H1 (cell line): ENCODE measurements at regions not wholly inside any gene's neighbourhood (a gene's known extent, or its start where the extent isn't known, plus 50 kb on each side); places are given as distances from the start of the nearest gene placed in this dataset.

Experiments
- ATF3 ChIP-seq: IDR thresholded peaks from 2 replicates; pipeline ENCODE4 v1.6.1; 2011; ENCODE audit warnings: low read depth, mild to moderate bottlenecking, low read length; ENCODE audit not compliant: insufficient read depth
- EP300 ChIP-seq, 2 experiments: IDR thresholded peaks; 1 replicate in 1 of 2; 2 replicates in 1 of 2; pipeline ENCODE4 v1.6.1; 2011 to 2012; ENCODE audit warnings: low read depth in 2 of 2, low read length in 2 of 2, mild to moderate bottlenecking in 2 of 2, borderline replicate concordance in 1 of 2, inconsistent platforms in 1 of 2, moderate library complexity in 1 of 2
- EZH2 ChIP-seq: fragments of 200-600 bp; sonication (generic); IDR thresholded peaks from 2 replicates; pipeline ENCODE4 v1.7.1; 2012; ENCODE audit warnings: low read depth, mild to moderate bottlenecking, moderate library complexity, low read length, inconsistent platforms; ENCODE audit not compliant: severe bottlenecking
- MAFK ChIP-seq: IDR thresholded peaks from 2 replicates; pipeline ENCODE4 v1.6.1; 2012; ENCODE audit warnings: low read depth, mild to moderate bottlenecking, improper control_type of control experiment, low read length
- POLR2A ChIP-seq, 2 experiments: IDR thresholded peaks; 1 replicate in 1 of 2; 2 replicates in 1 of 2; pipeline ENCODE4 v1.6.1; 2011; ENCODE audit warnings: low read depth in 2 of 2, low read length in 2 of 2, mild to moderate bottlenecking in 2 of 2; ENCODE audit errors: control extremely low read depth in 1 of 2
- POLR2AphosphoS5 ChIP-seq: IDR thresholded peaks from 2 replicates; pipeline ENCODE4 v1.6.1; 2011; ENCODE audit warnings: low read depth, low read length
- RFX5 ChIP-seq: IDR thresholded peaks from 2 replicates; pipeline ENCODE4 v1.6.1; 2011; ENCODE audit warnings: low read depth, low read length, improper control_type of control experiment, borderline replicate concordance
- SRF ChIP-seq: IDR thresholded peaks from 2 replicates; pipeline ENCODE4 v1.6.1; 2011; ENCODE audit warnings: mild to moderate bottlenecking, low read depth, low read length, moderate library complexity
- SUZ12 ChIP-seq: fragments of 200-600 bp; sonication (generic); IDR thresholded peaks from 2 replicates; pipeline ENCODE4 v1.6.1; 2012; ENCODE audit warnings: mild to moderate bottlenecking, inconsistent platforms, low read length, moderate library complexity, mixed read lengths
- TAF7 ChIP-seq: optimal IDR thresholded peaks from 2 replicates; pipeline ENCODE3; 2011; ENCODE audit warnings: low read depth, mild to moderate bottlenecking, inconsistent platforms, low read length, moderate library complexity, borderline replicate concordance
- USF2 ChIP-seq: IDR thresholded peaks from 2 replicates; pipeline ENCODE4 v1.6.1; 2011; ENCODE audit warnings: low read length, improper control_type of control experiment
- YY1 ChIP-seq: IDR thresholded peaks from 2 replicates; pipeline ENCODE4 v1.6.1; 2011; ENCODE audit warnings: low read depth, mild to moderate bottlenecking, low read length
- TF ChIP-seq, protein P1 (sequence below), 3 experiments: IDR thresholded peaks; 1 replicate in 2 of 3; 2 replicates in 1 of 3; pipeline versions ENCODE4 v1.5.1 to v1.6.1; 2011; ENCODE audit warnings: low read length in 3 of 3, mild to moderate bottlenecking in 3 of 3, inconsistent platforms in 2 of 3, low read depth in 1 of 3, moderate library complexity in 1 of 3; ENCODE audit not compliant: insufficient read depth in 1 of 3; ENCODE audit errors: control extremely low read depth in 1 of 3

DNA sequence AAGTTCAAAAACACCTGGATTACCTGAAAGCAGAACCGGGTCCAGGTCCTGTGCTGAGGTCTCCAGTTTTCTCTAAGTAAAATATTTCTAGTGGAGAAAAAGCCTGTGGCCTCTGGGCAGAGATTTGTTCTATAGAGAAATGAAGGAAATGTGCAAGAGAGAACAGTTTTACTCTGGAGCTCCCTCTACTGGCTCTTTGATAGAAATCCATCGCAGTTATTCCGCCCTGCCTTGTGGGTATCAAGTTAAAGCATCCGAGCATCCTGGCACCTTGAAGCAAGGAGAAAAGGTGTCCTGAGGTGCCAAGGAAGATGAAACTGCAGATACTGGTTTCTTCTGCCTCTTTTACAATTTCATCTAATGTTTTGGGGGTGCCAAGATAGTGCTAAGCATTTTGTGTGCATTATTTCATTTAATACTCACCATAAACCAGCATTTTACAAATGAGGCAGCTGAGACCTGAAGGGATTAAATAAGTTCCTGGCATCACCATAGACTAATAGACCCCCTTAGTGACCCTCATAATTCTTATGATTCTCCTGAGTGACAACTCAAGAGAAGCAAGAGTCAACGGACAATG lies 113.1 kb upstream of the HSD17B12 start:
- TF ChIP-seq, protein P1, sequence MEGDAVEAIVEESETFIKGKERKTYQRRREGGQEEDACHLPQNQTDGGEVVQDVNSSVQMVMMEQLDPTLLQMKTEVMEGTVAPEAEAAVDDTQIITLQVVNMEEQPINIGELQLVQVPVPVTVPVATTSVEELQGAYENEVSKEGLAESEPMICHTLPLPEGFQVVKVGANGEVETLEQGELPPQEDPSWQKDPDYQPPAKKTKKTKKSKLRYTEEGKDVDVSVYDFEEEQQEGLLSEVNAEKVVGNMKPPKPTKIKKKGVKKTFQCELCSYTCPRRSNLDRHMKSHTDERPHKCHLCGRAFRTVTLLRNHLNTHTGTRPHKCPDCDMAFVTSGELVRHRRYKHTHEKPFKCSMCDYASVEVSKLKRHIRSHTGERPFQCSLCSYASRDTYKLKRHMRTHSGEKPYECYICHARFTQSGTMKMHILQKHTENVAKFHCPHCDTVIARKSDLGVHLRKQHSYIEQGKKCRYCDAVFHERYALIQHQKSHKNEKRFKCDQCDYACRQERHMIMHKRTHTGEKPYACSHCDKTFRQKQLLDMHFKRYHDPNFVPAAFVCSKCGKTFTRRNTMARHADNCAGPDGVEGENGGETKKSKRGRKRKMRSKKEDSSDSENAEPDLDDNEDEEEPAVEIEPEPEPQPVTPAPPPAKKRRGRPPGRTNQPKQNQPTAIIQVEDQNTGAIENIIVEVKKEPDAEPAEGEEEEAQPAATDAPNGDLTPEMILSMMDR (IDR thresholded peaks at IDR 0.05; ENCODE audit: control extremely low read depth in 1 of 3, insufficient read depth in 1 of 3, low read depth in 1 of 3, low read length in 3 of 3), result peak in 2 of 3 experiments; percentile 61 to 71; a peak in 3 of 4 replicates
- TF ChIP-seq SRF, result no peak
- TF ChIP-seq ATF3, result no peak
- TF ChIP-seq RFX5, result no peak
- TF ChIP-seq USF2, result no peak
- TF ChIP-seq EP300 (IDR thresholded peaks at IDR 0.05; ENCODE audit: borderline replicate concordance in 1 of 2, low read depth in 2 of 2, low read length in 2 of 2), result no peak
- TF ChIP-seq POLR2AphosphoS5, result no peak
- no peak for TF ChIP-seq EZH2
- TF ChIP-seq TAF7, result no peak
- 0 out of 2 replicates have a peak, but pooled peaks have one; percentile 8 for TF ChIP-seq YY1
- no peak for TF ChIP-seq MAFK
- TF ChIP-seq POLR2A (IDR thresholded peaks at IDR 0.05; ENCODE audit: control extremely low read depth in 1 of 2, low read depth in 2 of 2, low read length in 2 of 2), result no peak
- TF ChIP-seq SUZ12, result no peak
